K562 (cell line): ENCODE measurements at regions not wholly inside any gene's neighbourhood (a gene's known extent, or its start where the extent isn't known, plus 50 kb on each side); places are given as distances from the start of the nearest gene placed in this dataset.

Experiments
- ATAC-seq: fragments of 200-7000 bp; cut with Tn5 transposase; 3 replicates; pipeline ENCODE4 v1.9.1; 2020; ENCODE audit warnings: moderate library complexity
- BruUV-seq: library from RNA; stranded (reverse); fragments of 400-500 nt; replicated peaks from 2 replicates; lab custom pipeline; 2021; lab: Mats Ljungman, UMichigan
- CTCF ChIA-PET: fragments of 300-600 bp; formaldehyde crosslinking; extraction: SDS; loops from one replicate; lab custom pipeline; 2021; ENCODE audit warnings: low intra/inter-chr PET ratio; lab: Yijun Ruan, JAX
- POLR2A ChIA-PET: fragments of 300-600, 350-650 bp; sonication (Branson Sonifier 250); formaldehyde crosslinking; extraction: SDS; loops from one replicate; lab custom pipeline; 2021; ENCODE audit warnings: antibody characterized with exemption, inconsistent platforms; lab: Yijun Ruan, JAX
- DNase-seq, 4 experiments: peaks; one replicate each; pipeline versions ENCODE4 v3.0.0 to v3.0.0-alpha.2; 2011 to 2018; ENCODE audit warnings: low spot score in 3 of 4, mixed read lengths in 3 of 4; ENCODE audit errors: extremely low read depth in 1 of 4
- FAIRE-seq: peaks from 2 replicates; lab custom pipeline; 2011; peaks lifted over from hg19 to GRCh38; lab: Jason Lieb, UNC
- H2AFZ ChIP-seq: 2 replicates; pipeline ENCODE4 v1.6.0; 2011; ENCODE audit warnings: low read depth, low read length, control low read depth, inconsistent platforms
- H3K27ac ChIP-seq: fragments of 200-600 bp; 3 replicates; pipeline ENCODE4 v1.8.0; 2011; ENCODE audit warnings: low read depth, mild to moderate bottlenecking, control low read depth, inconsistent platforms, low read length, moderate library complexity, mixed read lengths; ENCODE audit errors: extremely low read depth
- H3K27me3 ChIP-seq, 2 experiments: fragments of 300-600 bp in 1 of 2; 2 replicates in 1 of 2; 3 replicates in 1 of 2; pipeline versions ENCODE4 v1.6.0 to v1.8.0; 2011; ENCODE audit warnings: inconsistent platforms in 2 of 2, low read length in 2 of 2, mild to moderate bottlenecking in 1 of 2, mixed read lengths in 1 of 2, moderate library complexity in 1 of 2; ENCODE audit not compliant: control insufficient read depth in 2 of 2, insufficient read depth in 2 of 2
- H3K36me3 ChIP-seq: fragments of 300-600 bp; 3 replicates; pipeline ENCODE4 v1.8.0; 2011; ENCODE audit warnings: mild to moderate bottlenecking, low read length, inconsistent platforms; ENCODE audit not compliant: control insufficient read depth, insufficient read depth
- H3K4me1 ChIP-seq, 2 experiments: fragments of 200-600 bp in 1 of 2; replicated peaks in 1 of 2; 2 replicates in 1 of 2; 3 replicates in 1 of 2; pipeline versions ENCODE4 v1.5.1 to v1.8.0; 2011; ENCODE audit warnings: inconsistent platforms in 2 of 2, low read length in 2 of 2, mild to moderate bottlenecking in 1 of 2, mixed read lengths in 1 of 2, moderate library complexity in 1 of 2; ENCODE audit not compliant: control insufficient read depth in 2 of 2, insufficient read depth in 2 of 2
- H3K4me2 ChIP-seq: 2 replicates; pipeline ENCODE4 v1.6.1; 2011; ENCODE audit warnings: low read length, control low read depth, inconsistent platforms, mixed read lengths; ENCODE audit not compliant: insufficient read depth
- H3K4me3 ChIP-seq: fragments of 200-600 bp; sonication (generic), shearing (Covaris generic); 2 replicates; pipeline ENCODE4 v1.5.1; 2016; ENCODE audit warnings: control low read depth, inconsistent platforms
- H3K79me2 ChIP-seq: fragments of 200-600 bp; 3 replicates; pipeline ENCODE4 v1.8.0; 2011; ENCODE audit warnings: low read length, inconsistent platforms; ENCODE audit not compliant: control insufficient read depth, insufficient read depth
- H3K9ac ChIP-seq, 2 experiments: 2 replicates each; pipeline versions ENCODE4 v1.6.0 to v1.6.1; 2011; ENCODE audit warnings: low read depth in 2 of 2, low read length in 2 of 2, control low read depth in 1 of 2, inconsistent platforms in 1 of 2, mild to moderate bottlenecking in 1 of 2, mixed read lengths in 1 of 2; ENCODE audit not compliant: insufficient read depth in 1 of 2
- H3K9me1 ChIP-seq: one replicate; pipeline ENCODE4 v1.6.0; 2011; ENCODE audit warnings: inconsistent platforms, mild to moderate bottlenecking, low read length, moderate library complexity; ENCODE audit not compliant: control insufficient read depth, insufficient read depth
- H3K9me3 ChIP-seq: replicated peaks from 2 replicates; pipeline ENCODE4 v1.5.1; 2011; ENCODE audit warnings: low read depth, low read length, inconsistent platforms; ENCODE audit not compliant: control insufficient read depth, insufficient read depth
- H4K20me1 ChIP-seq: replicated peaks from 2 replicates; pipeline ENCODE4 v1.6.1; 2011; ENCODE audit warnings: low read length, inconsistent platforms, mixed read lengths; ENCODE audit not compliant: control insufficient read depth, insufficient read depth
- CBFB ChIP-seq: sonication (generic); formaldehyde crosslinking; IDR thresholded peaks from 2 replicates; pipeline ENCODE4 v1.4.0; 2020; ENCODE audit warnings: mild to moderate bottlenecking, missing genetic modification reagents
- CEBPG ChIP-seq, 3 experiments: fragments of 200-800 bp in 1 of 3; sonication (Bioruptor generic) in 1 of 3; sonication (generic) in 1 of 3; formaldehyde crosslinking in 1 of 3; IDR thresholded peaks in 2 of 3; conservative IDR thresholded peaks in 1 of 3; 2 replicates each; pipeline versions ENCODE4 v1.6.1 to v1.8.0; 2016 to 2022; ENCODE audit warnings: missing compliant biosample characterization in 2 of 3, missing genetic modification characterization in 2 of 3, mild to moderate bottlenecking in 1 of 3, missing genetic modification reagents in 1 of 3
- CXXC5 ChIP-seq: fragments of 250-450 bp; sonication (Bioruptor Pico); IDR thresholded peaks from 2 replicates; pipeline ENCODE4 v1.8.0; 2022; ENCODE audit warnings: inconsistent platforms, mild to moderate bottlenecking, moderate library complexity
- HLTF ChIP-seq: fragments of 450-650 bp; IDR thresholded peaks from 2 replicates; pipeline ENCODE4 v1.6.1; 2016
- MAZ ChIP-seq, 2 experiments: fragments of 450-650 bp in 1 of 2; sonication (generic) in 1 of 2; formaldehyde crosslinking; IDR thresholded peaks in 1 of 2; conservative IDR thresholded peaks in 1 of 2; 2 replicates each; pipeline versions ENCODE4 v1.4.0 to v1.5.0; 2020; ENCODE audit warnings: mild to moderate bottlenecking in 1 of 2, missing genetic modification reagents in 1 of 2
- MEF2D ChIP-seq: conservative IDR thresholded peaks from 2 replicates; pipeline ENCODE4 v1.6.1; 2016; ENCODE audit warnings: low read depth, missing genetic modification characterization, missing compliant biosample characterization
- RBM39 ChIP-seq: fragments of 200-400 bp; formaldehyde crosslinking; optimal IDR thresholded peaks from 2 replicates; pipeline ENCODE3; 2018; ENCODE audit warnings: low read depth, low read length
- SETDB1 ChIP-seq: IDR thresholded peaks from one replicate; pipeline ENCODE4 v1.6.1; 2012; ENCODE audit warnings: low read length, control low read depth, inconsistent platforms
- TOE1 ChIP-seq, 2 experiments: fragments of 450-650 bp in 1 of 2; sonication (generic) in 1 of 2; formaldehyde crosslinking in 1 of 2; IDR thresholded peaks; 2 replicates each; pipeline versions ENCODE4 v1.7.1 to v1.8.0; 2016 to 2022; ENCODE audit warnings: borderline replicate concordance in 2 of 2, mild to moderate bottlenecking in 2 of 2, antibody characterized with exemption in 1 of 2, inconsistent platforms in 1 of 2, low read depth in 1 of 2, missing genetic modification reagents in 1 of 2, moderate library complexity in 1 of 2
- TRIM28 ChIP-seq: fragments of 450-650 bp; IDR thresholded peaks from 2 replicates; pipeline ENCODE4 v1.6.1; 2017
- ZNF316 ChIP-seq: fragments of 450-650 bp; IDR thresholded peaks from 2 replicates; pipeline ENCODE4 v1.6.1; 2016
- WGBS: fragments of 100-300 bp; shearing (Covaris generic); methylation state at CpG from one replicate; pipeline ENCODE4 v1.1.6; 2016; ENCODE audit warnings: low coverage, mixed read lengths; ENCODE audit not compliant: insufficient coverage; ENCODE audit errors: missing lambda C conversion rate; 5-methylcytosine and 5-hydroxymethylcytosine counted together
- in situ Hi-C: fragments of 300-500 bp; cut with MboI; formaldehyde crosslinking; loops from 4 replicates; pipeline ENCODE4 v1.15.0; 2018; ENCODE audit warnings: inconsistent platforms, mixed read lengths
- intact Hi-C: fragments of 100-400 bp; cut with micrococcal nuclease; formaldehyde crosslinking; loops from 2 replicates; pipeline ENCODE4 v1.14.2; 2022
- TF ChIP-seq, protein P1 (sequence below): fragments of 450-650 bp; formaldehyde crosslinking; IDR thresholded peaks from 2 replicates; pipeline ENCODE4 v1.4.0; 2022; ENCODE audit warnings: missing genetic modification characterization
- TF ChIP-seq, protein P2 (sequence below): fragments of 250-450 bp; sonication (Bioruptor Pico); IDR thresholded peaks from 2 replicates; pipeline ENCODE4 v1.9.0; 2021; ENCODE audit warnings: mild to moderate bottlenecking, inconsistent platforms

- ChIA-PET CTCF (no interaction called here), POLR2A (no interaction called here)
- Histone ChIP-seq H3K79me2 (no peaks in the 10 kb centered on the region), H3K4me3 (no peak overlapping the region), H2AFZ (no peak overlapping the region), H3K4me2 (no peak overlapping the region), H3K4me1 (no peaks in the 10 kb centered on the region), H4K20me1 (no peaks in the 10 kb centered on the region), H3K27me3 (no peaks in the 10 kb centered on the region), H3K9me1 (no peaks in the 10 kb centered on the region), H3K36me3 (no peaks in the 10 kb centered on the region), H3K9ac (no peak overlapping the region), H3K9me3 (no peaks in the 10 kb centered on the region), H3K27ac (no peak overlapping the region)
- 0% methylated on average over 1 of the region's 1 CpG for WGBS
- TF ChIP-seq, protein P1, sequence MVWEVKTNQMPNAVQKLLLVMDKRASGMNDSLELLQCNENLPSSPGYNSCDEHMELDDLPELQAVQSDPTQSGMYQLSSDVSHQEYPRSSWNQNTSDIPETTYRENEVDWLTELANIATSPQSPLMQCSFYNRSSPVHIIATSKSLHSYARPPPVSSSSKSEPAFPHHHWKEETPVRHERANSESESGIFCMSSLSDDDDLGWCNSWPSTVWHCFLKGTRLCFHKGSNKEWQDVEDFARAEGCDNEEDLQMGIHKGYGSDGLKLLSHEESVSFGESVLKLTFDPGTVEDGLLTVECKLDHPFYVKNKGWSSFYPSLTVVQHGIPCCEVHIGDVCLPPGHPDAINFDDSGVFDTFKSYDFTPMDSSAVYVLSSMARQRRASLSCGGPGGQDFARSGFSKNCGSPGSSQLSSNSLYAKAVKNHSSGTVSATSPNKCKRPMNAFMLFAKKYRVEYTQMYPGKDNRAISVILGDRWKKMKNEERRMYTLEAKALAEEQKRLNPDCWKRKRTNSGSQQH (CRISPR knock-in tag), result no peak
- TF ChIP-seq MEF2D (tag) (no peak), TOE1 (IDR thresholded peaks at IDR 0.05; ENCODE audit: borderline replicate concordance) (no peak), TOE1 (CRISPR knock-in tag; IDR thresholded peaks at IDR 0.05; ENCODE audit: borderline replicate concordance, low read depth) (no peak), RBM39 (no peak), ZNF316 (no peak), TRIM28 (no peak), CXXC5 (no peak), MAZ (CRISPR knock-in tag; conservative IDR thresholded peaks at IDR 0.05 in 1 of 2, IDR thresholded peaks at IDR 0.05 in 1 of 2) (no peak), SETDB1 (no peak), CBFB (no peak), CEBPG (CRISPR knock-in tag; IDR thresholded peaks at IDR 0.05) (no peak), CEBPG (tag; conservative IDR thresholded peaks at IDR 0.05 in 1 of 2, IDR thresholded peaks at IDR 0.05 in 1 of 2) (no peak), HLTF (no peak)
- TF ChIP-seq, protein P2, sequence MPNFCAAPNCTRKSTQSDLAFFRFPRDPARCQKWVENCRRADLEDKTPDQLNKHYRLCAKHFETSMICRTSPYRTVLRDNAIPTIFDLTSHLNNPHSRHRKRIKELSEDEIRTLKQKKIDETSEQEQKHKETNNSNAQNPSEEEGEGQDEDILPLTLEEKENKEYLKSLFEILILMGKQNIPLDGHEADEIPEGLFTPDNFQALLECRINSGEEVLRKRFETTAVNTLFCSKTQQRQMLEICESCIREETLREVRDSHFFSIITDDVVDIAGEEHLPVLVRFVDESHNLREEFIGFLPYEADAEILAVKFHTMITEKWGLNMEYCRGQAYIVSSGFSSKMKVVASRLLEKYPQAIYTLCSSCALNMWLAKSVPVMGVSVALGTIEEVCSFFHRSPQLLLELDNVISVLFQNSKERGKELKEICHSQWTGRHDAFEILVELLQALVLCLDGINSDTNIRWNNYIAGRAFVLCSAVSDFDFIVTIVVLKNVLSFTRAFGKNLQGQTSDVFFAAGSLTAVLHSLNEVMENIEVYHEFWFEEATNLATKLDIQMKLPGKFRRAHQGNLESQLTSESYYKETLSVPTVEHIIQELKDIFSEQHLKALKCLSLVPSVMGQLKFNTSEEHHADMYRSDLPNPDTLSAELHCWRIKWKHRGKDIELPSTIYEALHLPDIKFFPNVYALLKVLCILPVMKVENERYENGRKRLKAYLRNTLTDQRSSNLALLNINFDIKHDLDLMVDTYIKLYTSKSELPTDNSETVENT (CRISPR knock-in tag), result no peak
- no peak for ATAC-seq
- no TSS peak for BruUV-seq
- in situ Hi-C loops, result no loop called here
- DNase-seq, result no peak
- intact Hi-C loops, result loop anchor here (10.0 kb wide), 2 partner anchors 181 to 691 kb away; no protein-coding TSS in a partner anchor
- no peak for FAIRE-seq
Measured at GRCh38 chrX:110846071-110846470, 50.5 kb upstream of the CHRDL1 start.
